GM12801 (cell line): ENCODE measurements at regions not wholly inside any gene's neighbourhood (a gene's known extent, or its start where the extent isn't known, plus 50 kb on each side); places are given as distances from the start of the nearest gene placed in this dataset.

ENCODE experiments used
- TF ChIP-seq, protein P1 (sequence below): IDR thresholded peaks from one replicate; pipeline ENCODE4 v1.5.1; 2011; ENCODE audit warnings: control low read depth; ENCODE audit not compliant: insufficient read length; ENCODE audit errors: extremely low read depth

DNA sequence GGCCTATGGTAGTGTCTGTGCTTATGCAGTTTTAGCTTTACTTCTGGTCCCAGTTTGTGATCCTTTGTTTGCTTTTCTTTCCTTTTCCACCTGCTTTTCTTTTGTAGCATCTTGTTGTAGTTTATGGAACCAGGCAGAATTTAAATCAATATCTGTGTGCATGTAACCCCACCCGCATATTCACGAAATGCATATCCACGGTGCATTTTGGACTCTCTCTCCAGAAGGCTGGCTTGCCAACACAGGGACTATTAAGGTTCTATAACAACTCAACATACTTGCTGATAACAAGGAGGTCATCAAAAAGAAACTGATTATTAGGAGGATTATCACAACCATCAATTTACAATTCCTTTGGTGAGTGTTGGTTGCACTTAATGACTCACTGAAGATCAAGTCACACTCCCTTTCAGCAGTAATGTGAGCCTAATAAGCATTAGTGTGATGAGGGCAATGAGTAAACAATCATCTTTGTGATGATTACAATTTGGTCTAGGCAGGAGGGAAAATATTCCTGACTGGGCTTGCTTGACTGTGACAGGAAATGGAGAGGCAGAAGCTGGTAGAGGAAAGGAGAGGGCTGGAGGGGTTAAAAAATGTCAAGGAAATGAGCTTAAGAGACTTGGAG lies 378.6 kb downstream of the REEP3 start:
- TF ChIP-seq, protein P1, sequence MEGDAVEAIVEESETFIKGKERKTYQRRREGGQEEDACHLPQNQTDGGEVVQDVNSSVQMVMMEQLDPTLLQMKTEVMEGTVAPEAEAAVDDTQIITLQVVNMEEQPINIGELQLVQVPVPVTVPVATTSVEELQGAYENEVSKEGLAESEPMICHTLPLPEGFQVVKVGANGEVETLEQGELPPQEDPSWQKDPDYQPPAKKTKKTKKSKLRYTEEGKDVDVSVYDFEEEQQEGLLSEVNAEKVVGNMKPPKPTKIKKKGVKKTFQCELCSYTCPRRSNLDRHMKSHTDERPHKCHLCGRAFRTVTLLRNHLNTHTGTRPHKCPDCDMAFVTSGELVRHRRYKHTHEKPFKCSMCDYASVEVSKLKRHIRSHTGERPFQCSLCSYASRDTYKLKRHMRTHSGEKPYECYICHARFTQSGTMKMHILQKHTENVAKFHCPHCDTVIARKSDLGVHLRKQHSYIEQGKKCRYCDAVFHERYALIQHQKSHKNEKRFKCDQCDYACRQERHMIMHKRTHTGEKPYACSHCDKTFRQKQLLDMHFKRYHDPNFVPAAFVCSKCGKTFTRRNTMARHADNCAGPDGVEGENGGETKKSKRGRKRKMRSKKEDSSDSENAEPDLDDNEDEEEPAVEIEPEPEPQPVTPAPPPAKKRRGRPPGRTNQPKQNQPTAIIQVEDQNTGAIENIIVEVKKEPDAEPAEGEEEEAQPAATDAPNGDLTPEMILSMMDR = no peak

GRCh38 chr10:63901228-63901627 lies 380.0 kb downstream of the REEP3 start:
- TF ChIP-seq, protein P1 = no peak

DNA sequence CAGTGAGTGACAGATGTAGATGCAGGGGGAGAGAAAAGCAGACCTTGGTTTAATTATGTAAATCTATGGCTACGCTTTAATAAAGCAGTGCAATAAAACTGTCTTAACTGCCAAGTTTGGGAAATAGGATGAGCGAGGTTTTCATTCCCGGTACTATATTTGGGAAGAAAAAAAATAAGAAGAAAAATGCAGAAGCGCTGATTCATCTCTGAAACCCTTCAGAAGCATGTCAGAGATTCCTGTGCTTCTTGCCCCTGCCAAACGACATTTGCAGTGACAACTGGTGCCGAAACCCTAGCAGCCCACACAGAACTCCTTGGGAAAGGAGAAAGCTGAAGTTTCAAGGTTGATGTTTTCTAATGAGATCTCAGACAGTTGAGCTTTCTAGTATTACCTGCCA lies 380.7 kb downstream of the REEP3 start:
- TF ChIP-seq, protein P1 = no peak

GRCh38 chr10:63910806-63911205 lies 389.6 kb downstream of the REEP3 start:
- TF ChIP-seq, protein P1 = no peak

GRCh38 chr10:63915240-63915639 lies 394.0 kb downstream of the REEP3 start:
- TF ChIP-seq, protein P1 = no peak

DNA sequence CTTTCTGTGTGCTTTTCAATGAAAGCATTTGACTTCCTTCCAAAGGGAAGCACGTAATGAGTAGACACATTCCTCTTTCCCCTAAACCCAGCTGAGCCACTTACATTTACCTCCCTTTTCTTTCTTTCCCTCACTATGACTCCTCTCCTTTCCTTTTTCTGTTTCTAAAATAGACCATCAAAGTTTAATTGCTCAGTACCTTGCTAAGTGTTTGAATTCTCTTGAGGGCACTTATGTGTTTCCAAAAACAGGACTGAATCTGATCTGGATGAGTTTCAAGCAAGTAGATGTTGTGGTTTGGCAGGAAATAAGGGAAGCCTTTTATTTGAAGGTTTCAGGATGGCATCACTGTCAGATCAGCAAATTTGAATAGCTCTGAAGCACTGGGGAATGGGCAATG lies 396.2 kb downstream of the REEP3 start:
- TF ChIP-seq, protein P1 = no peak

GRCh38 chr10:63919575-63920279 lies 398.5 kb downstream of the REEP3 start:
- TF ChIP-seq, protein P1 = no peak
